Panc1 (cell line): ENCODE measurements at regions not wholly inside any gene's neighbourhood (a gene's known extent, or its start where the extent isn't known, plus 50 kb on each side); places are given as distances from the start of the nearest gene placed in this dataset.

Experiments used
- ATAC-seq: fragments of 200-7000 bp; cut with Tn5 transposase; 2 replicates; pipeline ENCODE4 v1.9.1; 2020; ENCODE audit warnings: mild to moderate bottlenecking, moderate library complexity
- BruUV-seq: library from RNA; stranded (reverse); fragments of 400-500 nt; replicated peaks from 2 replicates; lab custom pipeline; 2021; lab: Mats Ljungman, UMichigan
- CTCF ChIA-PET: fragments of 300-600 bp; sonication (Branson Sonifier 250); formaldehyde crosslinking; loops from one replicate; lab custom pipeline; 2022; ENCODE audit warnings: antibody characterized with exemption; lab: Charles Lee
- POLR2A ChIA-PET: fragments of 300-600 bp; sonication (Branson Sonifier 250); formaldehyde crosslinking; loops from one replicate; lab custom pipeline; 2022; ENCODE audit warnings: antibody characterized with exemption; lab: Charles Lee
- DNase-seq: peaks from one replicate; pipeline ENCODE4 v3.0.0-alpha.2; 2010; ENCODE audit warnings: low read depth, low spot score
- H3K27ac ChIP-seq: 2 replicates; pipeline ENCODE4 v1.5.1; 2011; ENCODE audit warnings: mild to moderate bottlenecking, low read length, inconsistent platforms
- H3K27me3 ChIP-seq: fragments of 200-500 bp; sonication (Bioruptor generic); 2 replicates; pipeline ENCODE4 v1.6.0; 2014; ENCODE audit warnings: low read length, inconsistent platforms; ENCODE audit not compliant: control insufficient read depth, insufficient read depth
- H3K36me3 ChIP-seq: fragments of 200-500 bp; sonication (Bioruptor generic); 2 replicates; pipeline ENCODE4 v1.5.1; 2014; ENCODE audit warnings: inconsistent platforms, mild to moderate bottlenecking, low read length, moderate library complexity; ENCODE audit not compliant: control insufficient read depth, insufficient read depth
- H3K4me1 ChIP-seq: 2 replicates; pipeline ENCODE4 v1.5.1; 2011; ENCODE audit warnings: inconsistent platforms, mild to moderate bottlenecking, low read length, moderate library complexity; ENCODE audit not compliant: control insufficient read depth, insufficient read depth
- H3K4me3 ChIP-seq, 2 experiments: 2 replicates each; pipeline ENCODE4 v1.5.1; 2011 to 2012; ENCODE audit warnings: low read depth in 2 of 2, low read length in 2 of 2, mild to moderate bottlenecking in 2 of 2, inconsistent platforms in 1 of 2, moderate library complexity in 1 of 2
- H3K9me3 ChIP-seq: fragments of 200-500 bp; sonication (Bioruptor generic); 2 replicates; pipeline ENCODE4 v1.5.1; 2014; ENCODE audit warnings: low read depth, mild to moderate bottlenecking, inconsistent platforms, low read length, moderate library complexity; ENCODE audit not compliant: control insufficient read depth, insufficient read depth
- CTCF ChIP-seq: fragments of 450-650 bp; IDR thresholded peaks from 2 replicates; pipeline ENCODE4 v1.5.1; 2017; ENCODE audit warnings: mild to moderate bottlenecking
- POLR2AphosphoS5 ChIP-seq: IDR thresholded peaks from 2 replicates; pipeline ENCODE4 v1.6.1; 2012; ENCODE audit warnings: mild to moderate bottlenecking, low read depth, low read length, moderate library complexity
- REST ChIP-seq, 2 experiments: IDR thresholded peaks; 2 replicates each; pipeline ENCODE4 v1.6.1; 2011 to 2012; ENCODE audit warnings: low read depth in 2 of 2, control low read depth in 1 of 2, low read length in 1 of 2, mild to moderate bottlenecking in 1 of 2, moderate library complexity in 1 of 2; ENCODE audit not compliant: insufficient read depth in 1 of 2
- SIN3A ChIP-seq: IDR thresholded peaks from 2 replicates; pipeline ENCODE4 v1.6.1; 2012; ENCODE audit warnings: low read depth, mild to moderate bottlenecking, low read length, moderate library complexity, borderline replicate concordance; ENCODE audit not compliant: insufficient read depth
- TCF7L2 ChIP-seq: IDR thresholded peaks from 2 replicates; pipeline ENCODE4 v1.6.1; 2011; ENCODE audit warnings: mild to moderate bottlenecking, low read depth, low read length, inconsistent platforms
- in situ Hi-C: cut with HindIII; loops from 2 replicates; pipeline ENCODE4 v1.10.0; 2016; ENCODE audit warnings: low sequenced_read_pairs, low pct_unique_long_range_greater_than_20kb
- intact Hi-C: fragments of 100-400 bp; cut with micrococcal nuclease; formaldehyde crosslinking; loops from one replicate; pipeline ENCODE4 v1.10.0; 2022; ENCODE audit not compliant: unreplicated experiment

- Histone ChIP-seq H3K9me3 (no peaks in the 10 kb centered on the region), H3K4me3 (no peak overlapping the region), H3K4me1 (no peaks in the 10 kb centered on the region; the same call in 1 of the 2 replicates), H3K36me3 (no peaks in the 10 kb centered on the region), H3K27me3 (no peaks in the 10 kb centered on the region), H3K27ac (no peak overlapping the region)
- TF ChIP-seq CTCF = no peak
- TF ChIP-seq POLR2AphosphoS5 = no peak
- no peak for TF ChIP-seq SIN3A
- no peak for TF ChIP-seq REST (IDR thresholded peaks at IDR 0.05; ENCODE audit: insufficient read depth in 1 of 2, low read depth in 2 of 2, low read length in 1 of 2)
- TF ChIP-seq TCF7L2 = no peak
- in situ Hi-C loops (no loop called here), intact Hi-C loops (no loop called here)
- POLR2A ChIA-PET = no interaction called here
- BruUV-seq = no TSS peak
- CTCF ChIA-PET = no interaction called here
- ATAC-seq = peak; percentile 87
- no peak for DNase-seq
These were observed 421.0 kb downstream of the GADD45G start for GRCh38 chr9:90025816-90026215.

- no peaks in the 10 kb centered on the region; the same call in 1 of the 2 replicates for H3K4me1 ChIP-seq
- intact Hi-C loops (no loop called here), in situ Hi-C loops (no loop called here)
- H3K27me3 ChIP-seq = no peaks in the 10 kb centered on the region
- no peak overlapping the region for H3K27ac ChIP-seq
- DNase-seq = no peak
- H3K9me3 ChIP-seq = no peaks in the 10 kb centered on the region
- no TSS peak for BruUV-seq
- TF ChIP-seq CTCF (no peak), POLR2AphosphoS5 (no peak), REST (IDR thresholded peaks at IDR 0.05; ENCODE audit: insufficient read depth in 1 of 2, low read depth in 2 of 2, low read length in 1 of 2) (no peak), SIN3A (no peak), TCF7L2 (no peak)
- no peak overlapping the region for H3K4me3 ChIP-seq
- ChIA-PET POLR2A (no interaction called here), CTCF (no interaction called here)
- no peaks in the 10 kb centered on the region for H3K36me3 ChIP-seq
- no peak for ATAC-seq
These were observed 422.5 kb downstream of the GADD45G start for GRCh38 chr9:90027296-90027790.
